Suppressor macrophage treated with lipopolysaccharide for 1 hour (primary cell): ENCODE measurements at regions not wholly inside any gene's neighbourhood (a gene's known extent, or its start where the extent isn't known, plus 50 kb on each side); places are given as distances from the start of the nearest gene placed in this dataset.

Experiments
- DNase-seq, 3 donors: peaks; one replicate each; pipeline ENCODE4 v3.0.0-alpha.2; 2020 to 2022

DNA sequence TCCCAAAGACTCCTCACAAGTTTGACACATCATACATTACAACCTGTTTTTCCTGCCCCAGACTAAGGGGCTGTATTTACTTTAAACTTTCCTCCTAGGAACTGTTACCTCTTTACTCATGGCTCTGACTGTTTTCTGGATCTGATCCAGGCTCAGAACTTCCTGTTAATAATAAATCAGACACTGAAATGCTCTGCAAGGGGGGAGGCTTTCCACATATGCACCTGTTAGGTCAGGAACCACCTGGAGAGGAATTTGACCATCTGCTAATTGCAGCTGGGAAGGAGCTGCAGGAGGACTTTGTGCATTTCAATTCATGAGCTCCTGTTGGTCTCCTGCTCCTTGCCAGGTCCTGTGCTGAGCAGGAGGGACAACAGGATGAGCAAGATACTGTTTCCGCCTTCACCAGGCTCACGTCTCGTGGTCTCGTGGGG is 476.9 kb upstream of the CDH5 start:
- no peak for DNase-seq

DNA sequence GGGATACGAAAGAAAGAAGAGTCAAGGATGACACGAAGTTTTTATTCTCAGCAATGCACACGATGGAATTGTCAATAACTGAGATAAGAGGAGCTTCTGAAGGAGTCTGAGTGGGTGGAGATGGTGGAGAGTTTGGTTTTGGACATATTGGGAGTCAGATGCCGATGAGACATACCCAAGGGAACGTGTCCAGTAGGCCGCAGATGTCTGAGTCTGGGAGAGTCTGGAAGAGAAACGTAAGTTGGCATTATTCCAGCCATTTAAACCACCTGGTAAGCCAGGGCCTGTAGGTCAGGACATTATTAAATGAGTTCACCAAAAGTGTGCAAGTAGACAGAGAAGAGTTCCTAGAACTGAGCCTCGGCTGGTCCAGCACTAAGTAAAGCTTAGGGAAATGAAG is 478.3 kb upstream of the CDH5 start:
- no peak for DNase-seq

- no peak for DNase-seq
Measured at GRCh38 chr16:65884018-65884417, 482.5 kb upstream of the CDH5 start.

DNA sequence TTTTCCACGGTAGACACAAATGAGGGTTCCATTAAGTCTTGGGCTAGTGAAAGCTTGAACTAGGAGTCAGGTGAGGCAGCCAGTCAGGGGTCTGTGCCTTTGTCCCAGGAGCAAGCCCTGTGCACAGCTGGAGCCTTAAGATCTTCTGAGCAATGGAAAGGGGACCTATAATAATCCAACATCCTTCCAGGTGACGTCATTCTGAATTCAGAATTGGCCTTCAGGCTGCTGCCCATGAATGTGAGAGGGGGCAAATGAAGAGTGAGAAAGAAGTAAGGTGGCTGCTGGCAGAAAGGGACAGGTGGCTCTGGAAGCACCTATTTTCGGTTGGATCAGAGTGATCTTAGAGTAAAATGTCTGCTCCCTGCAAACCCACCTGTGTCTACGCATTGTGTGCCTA is 488.1 kb upstream of the CDH5 start:
- DNase-seq = no peak

GRCh38 chr16:65876624-65877023 is 489.9 kb upstream of the CDH5 start:
- no peak for DNase-seq

DNA sequence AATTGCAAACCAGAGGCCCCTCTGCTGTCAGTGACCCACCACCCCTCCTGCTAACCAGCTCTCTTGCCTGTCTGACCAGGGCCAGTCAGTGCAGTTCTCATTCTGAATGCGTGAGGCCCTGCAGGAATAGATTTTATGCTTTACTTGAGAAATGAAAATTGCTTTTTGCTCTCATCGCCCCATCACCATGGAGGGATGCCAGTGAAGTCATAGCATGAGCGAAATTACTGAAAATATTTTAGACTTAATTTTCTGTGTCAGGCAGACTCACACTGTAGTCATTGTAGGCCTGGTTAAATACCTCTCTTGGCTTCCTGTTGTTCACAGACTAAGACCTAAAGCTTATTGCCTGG is 490.5 kb upstream of the CDH5 start:
- no peak for DNase-seq

GRCh38 chr16:65875381-65876055 is 491.0 kb upstream of the CDH5 start:
- DNase-seq = no peak

- DNase-seq = no peak
Measured at GRCh38 chr16:65869261-65869660, 497.2 kb upstream of the CDH5 start.

GRCh38 chr16:65867276-65867960 is 499.1 kb upstream of the CDH5 start:
- no peak for DNase-seq

DNA sequence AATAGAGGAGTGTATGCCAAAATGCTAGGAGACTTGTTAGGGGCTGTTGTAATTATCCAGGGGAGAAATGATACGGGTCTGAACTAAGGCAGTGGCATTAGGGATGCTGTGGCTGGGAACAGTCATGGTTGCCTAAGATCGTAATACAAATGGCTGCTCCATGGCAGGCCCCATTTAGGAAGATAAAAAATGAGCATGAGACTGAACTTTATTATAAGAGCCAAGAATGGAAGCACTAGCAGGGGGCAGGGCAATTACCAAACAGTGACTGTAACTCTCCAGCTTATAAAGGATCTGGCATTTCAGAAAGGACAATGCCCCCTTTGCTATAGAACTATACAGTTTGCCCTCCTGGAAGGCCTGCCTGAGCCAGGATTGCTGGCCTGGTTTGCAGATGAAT is 503.3 kb upstream of the CDH5 start:
- DNase-seq = no peak

GRCh38 chr16:65861131-65861731 is 505.3 kb upstream of the CDH5 start:
- DNase-seq = no peak

- DNase-seq = no peak
Measured at GRCh38 chr16:65855171-65856145, 511.0 kb upstream of the CDH5 start.

DNA sequence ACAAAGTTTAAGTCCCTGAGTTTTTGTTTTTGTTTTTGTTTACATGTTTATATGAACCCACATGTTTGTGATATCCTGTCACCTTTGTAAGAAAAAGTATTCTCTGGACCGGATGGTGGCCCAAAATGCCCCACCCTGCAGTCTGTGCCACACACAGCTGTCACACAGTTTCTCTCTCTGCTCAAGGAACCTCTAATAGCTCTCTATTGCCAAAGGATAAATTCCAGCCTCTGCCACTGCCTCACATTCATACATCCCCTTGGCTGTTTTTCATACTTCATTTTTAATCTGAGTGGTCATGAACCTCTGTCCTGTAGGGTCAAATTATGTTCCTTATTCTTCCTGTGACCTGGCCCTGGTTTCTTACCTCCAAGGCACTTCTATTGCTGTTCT is 520.3 kb upstream of the CDH5 start:
- DNase-seq = no peak

GRCh38 chr16:65845466-65846209 is 520.9 kb upstream of the CDH5 start:
- DNase-seq = no peak

- DNase-seq = no peak
Measured at GRCh38 chr16:65843941-65844340, 522.5 kb upstream of the CDH5 start.

DNA sequence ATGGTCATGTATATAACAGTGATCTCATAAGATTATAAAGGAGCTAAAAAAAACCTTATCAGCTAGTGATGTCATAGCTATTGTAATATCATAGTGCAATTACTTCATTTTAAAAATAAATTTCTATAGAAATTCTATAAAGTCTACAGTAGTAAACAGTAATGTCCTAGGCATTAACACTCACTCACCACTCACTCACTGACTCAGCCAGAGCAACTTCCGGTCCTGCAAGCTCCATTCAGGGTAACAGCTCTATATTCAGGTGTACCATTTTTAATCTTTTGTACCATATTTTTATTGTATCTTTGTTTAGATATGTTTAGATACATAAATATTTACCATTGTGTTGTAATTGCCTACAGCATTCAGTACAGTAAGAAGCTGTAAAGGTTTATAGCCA is 524.4 kb upstream of the CDH5 start:
- DNase-seq = no peak

DNA sequence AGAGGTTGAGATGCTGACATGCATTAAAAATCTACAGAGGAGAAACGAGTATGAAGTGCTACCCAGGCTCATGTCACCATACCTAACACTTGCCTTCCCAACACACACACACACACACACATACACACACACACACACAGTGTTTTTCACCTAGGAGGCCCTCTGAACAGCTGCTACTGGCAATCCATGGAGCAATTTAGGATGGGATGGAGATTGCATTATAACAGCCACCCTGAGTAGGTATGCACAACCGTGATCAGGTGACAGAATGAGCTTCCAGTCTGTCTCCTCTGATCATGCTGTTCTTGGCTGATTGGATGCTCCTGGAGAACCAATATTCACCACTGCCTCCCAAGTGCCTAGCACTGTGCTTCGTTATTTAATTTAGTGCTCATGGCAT is 528.5 kb upstream of the CDH5 start:
- no peak for DNase-seq

DNA sequence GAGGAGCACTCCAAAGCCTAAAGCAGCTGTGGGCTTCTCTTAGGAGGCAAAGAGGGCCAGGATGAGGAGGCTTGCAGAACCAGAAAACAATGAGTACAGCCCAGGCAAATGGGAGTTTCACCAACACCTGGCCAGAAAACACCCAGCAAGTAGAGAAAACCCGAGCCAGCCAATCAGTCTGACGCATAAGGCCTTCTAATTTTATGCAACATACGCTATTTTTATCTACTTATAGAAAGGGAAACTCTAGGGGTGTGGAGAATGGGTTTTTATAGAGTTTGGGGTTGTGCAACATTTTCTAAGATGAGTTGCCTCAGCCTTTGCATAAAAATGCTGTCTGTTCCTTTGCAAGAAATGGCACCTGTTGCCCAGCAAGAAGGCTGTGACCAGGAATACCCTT is 529.0 kb upstream of the CDH5 start:
- no peak for DNase-seq

DNA sequence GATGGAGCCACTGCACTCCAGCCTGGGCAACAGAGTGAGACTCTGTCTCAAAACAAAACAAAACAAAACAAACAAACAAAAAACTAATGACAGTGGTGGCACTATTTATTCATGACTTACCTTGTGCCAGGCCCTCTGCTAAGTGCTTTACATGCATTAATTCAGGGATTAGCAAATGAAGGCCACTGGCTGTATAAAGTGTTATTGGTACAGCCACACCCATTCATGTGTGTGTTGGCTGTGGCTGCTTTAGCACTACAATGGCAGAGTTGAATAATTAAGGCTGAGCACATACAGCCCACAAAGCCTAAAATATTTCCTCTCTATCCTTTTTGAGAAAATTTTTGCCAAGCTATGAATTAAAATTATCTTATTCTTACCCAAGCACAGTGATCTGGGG is 531.8 kb upstream of the CDH5 start:
- DNase-seq = no peak

DNA sequence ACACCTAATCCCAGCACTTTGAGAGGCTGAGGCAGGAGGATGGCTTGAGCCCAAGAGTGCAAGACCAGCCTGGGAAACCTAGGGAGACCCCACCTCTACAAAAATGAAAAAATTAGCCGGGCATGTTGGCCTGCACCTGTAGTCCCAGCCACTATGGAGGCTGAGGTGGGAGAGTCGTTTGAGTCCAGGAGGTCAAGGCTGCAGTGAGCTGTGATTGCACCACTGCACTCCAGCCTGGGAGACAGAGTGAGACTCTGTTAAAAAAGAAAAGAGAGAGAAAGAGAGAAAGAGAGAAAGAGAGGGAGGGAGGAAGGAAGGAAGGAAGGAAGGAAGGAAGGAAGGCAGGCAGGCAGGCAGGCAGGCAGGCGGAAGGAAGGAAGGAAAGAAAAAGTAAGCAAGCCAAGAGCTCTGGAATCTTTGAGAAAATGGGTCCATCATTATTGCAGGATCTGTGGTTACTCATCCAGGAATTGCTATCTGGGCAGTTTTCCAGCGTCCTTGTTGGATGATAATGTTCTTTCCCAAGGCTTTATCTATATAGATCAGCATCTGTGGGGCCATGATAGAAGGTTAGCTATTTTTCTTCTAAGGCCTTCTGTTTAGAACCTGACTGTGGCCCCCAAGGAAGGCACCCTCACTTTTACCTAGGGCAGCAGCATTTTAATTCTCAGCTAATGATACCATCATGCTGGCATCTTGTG is 533.2 kb upstream of the CDH5 start:
- DNase-seq = no peak

DNA sequence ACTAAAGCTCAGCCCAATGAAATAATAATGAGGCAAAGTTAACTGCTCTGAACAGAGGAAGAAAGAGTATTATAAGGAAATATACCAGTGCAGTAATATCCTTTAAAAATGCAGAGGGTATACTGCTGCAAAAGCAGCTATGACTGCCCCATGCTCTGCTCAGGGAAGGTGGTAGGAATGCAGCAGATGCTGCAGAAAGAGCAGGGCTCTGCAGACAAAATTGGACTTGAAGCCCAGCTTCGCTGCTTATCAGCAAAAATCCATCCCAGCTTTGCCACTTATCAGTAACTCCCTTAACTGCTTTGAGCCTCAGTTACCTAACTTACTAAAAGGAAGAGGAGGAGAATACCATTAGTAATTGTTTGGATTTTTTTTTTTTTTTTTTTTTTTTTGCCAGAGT is 533.8 kb upstream of the CDH5 start:
- no peak for DNase-seq
